ENCODE measurements at regions not wholly inside any gene's neighbourhood (a gene's known extent, or its start where the extent isn't known, plus 50 kb on each side); places are given as distances from the start of the nearest gene placed in this dataset.

- Histone ChIP-seq H3K9me3 (ENCODE audit: severe bottlenecking) (no peaks in the 10 kb centered on the region), H3K4me3 (ENCODE audit: low read depth, low read length) (no peak overlapping the region), H3K36me3 (no peaks in the 10 kb centered on the region), H3K27ac (no peak overlapping the region), H3K27me3 (ENCODE audit: insufficient read depth, low read depth, severe bottlenecking) (peaks cover 70% of the 10 kb centered on the region)
- DNase-seq = no peak
- TF ChIP-seq, protein P1, sequence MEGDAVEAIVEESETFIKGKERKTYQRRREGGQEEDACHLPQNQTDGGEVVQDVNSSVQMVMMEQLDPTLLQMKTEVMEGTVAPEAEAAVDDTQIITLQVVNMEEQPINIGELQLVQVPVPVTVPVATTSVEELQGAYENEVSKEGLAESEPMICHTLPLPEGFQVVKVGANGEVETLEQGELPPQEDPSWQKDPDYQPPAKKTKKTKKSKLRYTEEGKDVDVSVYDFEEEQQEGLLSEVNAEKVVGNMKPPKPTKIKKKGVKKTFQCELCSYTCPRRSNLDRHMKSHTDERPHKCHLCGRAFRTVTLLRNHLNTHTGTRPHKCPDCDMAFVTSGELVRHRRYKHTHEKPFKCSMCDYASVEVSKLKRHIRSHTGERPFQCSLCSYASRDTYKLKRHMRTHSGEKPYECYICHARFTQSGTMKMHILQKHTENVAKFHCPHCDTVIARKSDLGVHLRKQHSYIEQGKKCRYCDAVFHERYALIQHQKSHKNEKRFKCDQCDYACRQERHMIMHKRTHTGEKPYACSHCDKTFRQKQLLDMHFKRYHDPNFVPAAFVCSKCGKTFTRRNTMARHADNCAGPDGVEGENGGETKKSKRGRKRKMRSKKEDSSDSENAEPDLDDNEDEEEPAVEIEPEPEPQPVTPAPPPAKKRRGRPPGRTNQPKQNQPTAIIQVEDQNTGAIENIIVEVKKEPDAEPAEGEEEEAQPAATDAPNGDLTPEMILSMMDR (IDR thresholded peaks at IDR 0.05; ENCODE audit: low read depth, low read length) = no peak
Measured at GRCh38 chr15:88377509-88377908, 89.7 kb downstream of the MRPL46 start.

DNA sequence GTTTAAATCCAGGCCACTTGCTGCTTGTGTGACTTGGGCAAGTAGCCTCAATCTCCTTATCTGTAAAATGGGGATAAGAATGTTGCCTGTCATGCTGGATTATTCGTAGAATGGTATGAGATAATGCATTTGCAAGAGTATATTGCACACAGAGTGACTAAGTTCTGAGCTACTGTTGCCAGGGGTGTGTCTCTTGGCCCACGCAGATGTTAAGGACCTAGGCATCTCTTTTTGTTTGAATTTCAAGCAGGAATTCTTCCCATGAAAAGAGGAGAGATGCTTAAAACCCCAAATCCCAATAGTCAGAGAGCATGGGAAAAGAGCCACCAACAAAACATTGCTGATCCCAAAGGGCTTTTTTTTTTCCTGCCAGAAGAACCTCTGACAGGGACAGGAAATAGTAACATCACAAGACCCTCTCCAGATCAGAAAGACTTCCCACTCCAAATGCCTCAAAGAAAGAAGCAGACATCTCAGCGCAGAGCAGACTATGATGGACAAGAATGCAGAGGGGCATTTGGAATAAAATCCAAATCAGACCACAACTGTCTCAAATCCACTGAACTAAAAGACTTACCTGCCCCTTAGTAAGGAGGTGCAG, 90.5 kb downstream of the MRPL46 start:
- DNase-seq = no peak
- H3K4me3 ChIP-seq (ENCODE audit: low read depth, low read length) = no peak overlapping the region
- peaks cover 66% of the 10 kb centered on the region for H3K27me3 ChIP-seq (ENCODE audit: insufficient read depth, low read depth, severe bottlenecking)
- H3K9me3 ChIP-seq (ENCODE audit: severe bottlenecking) = no peaks in the 10 kb centered on the region
- TF ChIP-seq, protein P1 (IDR thresholded peaks at IDR 0.05; ENCODE audit: low read depth, low read length) = no peak
- no peaks in the 10 kb centered on the region for H3K36me3 ChIP-seq
- no peak overlapping the region for H3K27ac ChIP-seq

GRCh38 chr15:88375234-88375927, 91.8 kb downstream of the MRPL46 start:
- DNase-seq = no peak
- peaks cover 76% of the 10 kb centered on the region for H3K27me3 ChIP-seq (ENCODE audit: insufficient read depth, low read depth, severe bottlenecking)
- no peak overlapping the region for H3K4me3 ChIP-seq (ENCODE audit: low read depth, low read length)
- H3K27ac ChIP-seq = no peak overlapping the region
- no peaks in the 10 kb centered on the region for H3K36me3 ChIP-seq
- no peaks in the 10 kb centered on the region for H3K9me3 ChIP-seq (ENCODE audit: severe bottlenecking)
- TF ChIP-seq, protein P1 (IDR thresholded peaks at IDR 0.05; ENCODE audit: low read depth, low read length) = no peak

- DNase-seq = no peak
- no peaks in the 10 kb centered on the region for H3K36me3 ChIP-seq
- peaks cover 3% of the 10 kb centered on the region for H3K9me3 ChIP-seq (ENCODE audit: severe bottlenecking)
- peaks cover 61% of the 10 kb centered on the region for H3K27me3 ChIP-seq (ENCODE audit: insufficient read depth, low read depth, severe bottlenecking)
- TF ChIP-seq, protein P1 (IDR thresholded peaks at IDR 0.05; ENCODE audit: low read depth, low read length) = no peak
- no peak overlapping the region for H3K27ac ChIP-seq
- H3K4me3 ChIP-seq (ENCODE audit: low read depth, low read length) = no peak overlapping the region
Measured at GRCh38 chr15:88365124-88365523, 102.1 kb downstream of the MRPL46 start.

DNA sequence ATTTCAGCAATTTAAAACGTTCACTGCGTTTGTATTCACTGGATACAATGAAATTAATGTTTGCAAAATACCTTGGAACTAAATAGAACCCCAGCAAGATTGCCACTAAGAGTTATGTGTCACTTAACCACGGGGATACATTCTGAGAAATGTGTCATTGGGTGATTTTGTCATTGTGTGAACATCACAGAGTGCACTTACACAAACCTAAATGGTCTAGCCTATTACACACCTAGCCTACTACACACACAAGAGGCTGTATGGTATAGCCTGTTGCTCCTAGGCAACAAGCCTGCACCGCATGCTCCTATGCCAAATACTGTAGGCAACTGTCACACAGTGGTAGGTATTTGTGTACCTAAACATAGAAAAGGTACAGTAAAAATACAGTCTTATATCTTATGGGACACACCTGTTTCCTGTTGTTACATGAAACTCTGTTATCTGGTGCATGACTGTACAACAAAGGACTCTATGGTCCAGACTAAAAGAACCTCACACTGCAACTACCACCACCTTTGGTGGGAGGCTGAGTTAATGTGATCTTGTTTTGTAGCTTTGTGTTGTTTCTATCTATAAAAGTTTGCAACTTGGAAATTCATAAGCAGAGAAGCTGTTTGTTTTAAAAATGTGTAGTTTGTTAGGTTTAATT, 92.2 kb upstream of the NTRK3 start:
- no peak for DNase-seq
- Histone ChIP-seq H3K27ac (no peak overlapping the region), H3K9me3 (ENCODE audit: severe bottlenecking) (peaks cover 5% of the 10 kb centered on the region), H3K36me3 (no peaks in the 10 kb centered on the region), H3K27me3 (ENCODE audit: insufficient read depth, low read depth, severe bottlenecking) (peaks cover 38% of the 10 kb centered on the region), H3K4me3 (ENCODE audit: low read depth, low read length) (no peak overlapping the region)
- TF ChIP-seq, protein P1 (IDR thresholded peaks at IDR 0.05; ENCODE audit: low read depth, low read length) = no peak
